NCI-H510A treated with DMSO at 0.1 percent for 48 hours (cell line): ENCODE measurements at regions not wholly inside any gene's neighbourhood (a gene's known extent, or its start where the extent isn't known, plus 50 kb on each side); places are given as distances from the start of the nearest gene placed in this dataset.
"Not testable (repeated sequence)": the region's sequence is repeated elsewhere in the genome, so short reads cannot be mapped to it uniquely, and the experiment has no call there.

Experiments
- DNase-seq: peaks from one replicate; lab custom pipeline; 2025; lab: John Stamatoyannopoulos, UW

GRCh38 chr4:1589098-1589497 lies 95.0 kb downstream of the FAM53A start:
- no peak for DNase-seq

GRCh38 chr4:1588306-1588705 lies 95.8 kb downstream of the FAM53A start:
- DNase-seq: no peak

- no peak for DNase-seq
Measured at GRCh38 chr4:1584498-1584897, 99.6 kb downstream of the FAM53A start.

GRCh38 chr4:1583859-1584258 lies 100.3 kb downstream of the FAM53A start:
- DNase-seq: no peak

GRCh38 chr4:1583051-1583785 lies 100.9 kb downstream of the FAM53A start:
- no peak for DNase-seq

GRCh38 chr4:1582227-1582626 lies 101.9 kb downstream of the FAM53A start:
- no peak for DNase-seq

- not testable (repeated sequence) for DNase-seq
Measured at GRCh38 chr4:1581164-1581894, 102.8 kb downstream of the FAM53A start.

- DNase-seq: not testable (repeated sequence)
Measured at GRCh38 chr4:1580692-1581012, 103.5 kb downstream of the FAM53A start.

- DNase-seq: no peak
Measured at GRCh38 chr4:1579901-1580691, 104.0 kb downstream of the FAM53A start.

GRCh38 chr4:1579001-1579900 lies 104.9 kb downstream of the FAM53A start:
- DNase-seq: no peak

- DNase-seq: no peak
Measured at GRCh38 chr4:1578251-1578773, 105.8 kb downstream of the FAM53A start.

- no peak for DNase-seq
Measured at GRCh38 chr4:1577822-1578217, 106.3 kb downstream of the FAM53A start.

- DNase-seq: no peak
Measured at GRCh38 chr4:1576961-1577821, 106.9 kb downstream of the FAM53A start.

GRCh38 chr4:1576304-1576960 lies 107.7 kb downstream of the FAM53A start:
- no peak for DNase-seq

GRCh38 chr4:1575418-1576303 lies 108.5 kb downstream of the FAM53A start:
- DNase-seq: no peak

- DNase-seq: no peak
Measured at GRCh38 chr4:1574601-1575417, 109.3 kb downstream of the FAM53A start.

- no peak for DNase-seq
Measured at GRCh38 chr4:1573830-1574459, 110.2 kb downstream of the FAM53A start.
